Brain microvascular endothelial cell (primary cell): ENCODE measurements at regions not wholly inside any gene's neighbourhood (a gene's known extent, or its start where the extent isn't known, plus 50 kb on each side); places are given as distances from the start of the nearest gene placed in this dataset.

Experiments used
- DNase-seq: peaks from one replicate; pipeline ENCODE4 v3.0.0-alpha.2; 2020
- H3K27ac ChIP-seq: fragments of 250-450 bp; sonication (Bioruptor Pico); 2 replicates; pipeline ENCODE4 v1.5.1; 2020; ENCODE audit warnings: mild to moderate bottlenecking, moderate library complexity
- H3K27me3 ChIP-seq: fragments of 250-450 bp; sonication (Bioruptor Pico); replicated peaks from 2 replicates; pipeline ENCODE4 v1.5.1; 2020; ENCODE audit warnings: mild to moderate bottlenecking
- H3K36me3 ChIP-seq: fragments of 250-450 bp; sonication (Bioruptor Pico); replicated peaks from 2 replicates; pipeline ENCODE4 v1.5.1; 2020; ENCODE audit warnings: mild to moderate bottlenecking
- H3K4me3 ChIP-seq: 2 replicates; pipeline ENCODE4 v1.5.1; 2011; ENCODE audit warnings: low read depth, mild to moderate bottlenecking, control low read depth, low read length, moderate library complexity
- in situ Hi-C: cut with HindIII; loops from 2 replicates; pipeline ENCODE4 v1.10.0; 2017; ENCODE audit warnings: low sequenced_read_pairs, low pct_ligation_motif_present
- TF ChIP-seq, protein P1 (sequence below): IDR thresholded peaks from 2 replicates; pipeline ENCODE4 v1.5.1; 2011; ENCODE audit warnings: low read depth, mild to moderate bottlenecking, moderate library complexity, low read length, control low read depth, inconsistent platforms; ENCODE audit errors: missing control alignments

DNA sequence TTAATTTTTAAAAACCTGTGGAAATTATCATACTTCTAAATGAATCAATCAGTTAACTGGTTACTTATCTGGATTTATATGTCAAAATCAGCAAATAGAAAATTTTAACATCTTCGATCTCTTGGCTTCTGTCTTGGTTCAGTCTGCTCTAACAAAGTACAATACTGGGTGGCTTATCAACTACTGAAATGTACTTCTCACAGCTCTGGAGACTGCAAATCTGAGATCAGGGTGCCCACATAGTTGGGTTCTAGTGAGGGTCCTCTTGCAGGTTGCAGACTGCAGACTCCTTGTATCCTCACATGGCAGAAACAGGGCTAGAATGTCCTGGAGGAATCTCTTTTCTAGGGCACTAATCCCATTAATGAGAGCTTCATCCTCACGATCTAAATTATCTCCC is 1851.6 kb upstream of the TENM3 start:
- TF ChIP-seq, protein P1, sequence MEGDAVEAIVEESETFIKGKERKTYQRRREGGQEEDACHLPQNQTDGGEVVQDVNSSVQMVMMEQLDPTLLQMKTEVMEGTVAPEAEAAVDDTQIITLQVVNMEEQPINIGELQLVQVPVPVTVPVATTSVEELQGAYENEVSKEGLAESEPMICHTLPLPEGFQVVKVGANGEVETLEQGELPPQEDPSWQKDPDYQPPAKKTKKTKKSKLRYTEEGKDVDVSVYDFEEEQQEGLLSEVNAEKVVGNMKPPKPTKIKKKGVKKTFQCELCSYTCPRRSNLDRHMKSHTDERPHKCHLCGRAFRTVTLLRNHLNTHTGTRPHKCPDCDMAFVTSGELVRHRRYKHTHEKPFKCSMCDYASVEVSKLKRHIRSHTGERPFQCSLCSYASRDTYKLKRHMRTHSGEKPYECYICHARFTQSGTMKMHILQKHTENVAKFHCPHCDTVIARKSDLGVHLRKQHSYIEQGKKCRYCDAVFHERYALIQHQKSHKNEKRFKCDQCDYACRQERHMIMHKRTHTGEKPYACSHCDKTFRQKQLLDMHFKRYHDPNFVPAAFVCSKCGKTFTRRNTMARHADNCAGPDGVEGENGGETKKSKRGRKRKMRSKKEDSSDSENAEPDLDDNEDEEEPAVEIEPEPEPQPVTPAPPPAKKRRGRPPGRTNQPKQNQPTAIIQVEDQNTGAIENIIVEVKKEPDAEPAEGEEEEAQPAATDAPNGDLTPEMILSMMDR = no peak
- H3K4me3 ChIP-seq = no peak overlapping the region
- DNase-seq = no peak
- H3K27ac ChIP-seq = no peak overlapping the region
- no peaks in the 10 kb centered on the region for H3K36me3 ChIP-seq
- in situ Hi-C loops = no loop called here
- H3K27me3 ChIP-seq = no peaks in the 10 kb centered on the region

DNA sequence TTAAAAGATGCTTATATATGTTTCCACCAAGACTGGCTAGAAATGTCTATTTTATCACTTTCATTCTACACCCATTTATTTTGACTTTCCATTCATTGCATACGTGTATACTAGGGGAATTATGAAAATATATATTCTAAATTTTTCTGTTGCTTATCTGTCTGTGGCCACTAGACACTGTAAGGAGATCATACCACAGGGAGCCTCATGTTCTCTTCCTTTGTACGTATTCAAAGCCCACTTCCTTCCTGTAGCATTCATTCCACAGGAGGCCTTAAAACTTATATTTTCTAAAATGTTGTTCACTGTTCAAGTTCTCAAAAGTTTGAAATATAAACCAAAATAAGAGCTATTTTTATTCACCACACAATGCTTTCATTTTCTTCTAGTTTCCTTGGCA is 1848.9 kb upstream of the TENM3 start:
- Histone ChIP-seq H3K36me3 (no peaks in the 10 kb centered on the region), H3K27me3 (no peaks in the 10 kb centered on the region), H3K27ac (no peak overlapping the region), H3K4me3 (no peak overlapping the region)
- TF ChIP-seq, protein P1 = no peak
- DNase-seq = no peak
- in situ Hi-C loops = no loop called here

DNA sequence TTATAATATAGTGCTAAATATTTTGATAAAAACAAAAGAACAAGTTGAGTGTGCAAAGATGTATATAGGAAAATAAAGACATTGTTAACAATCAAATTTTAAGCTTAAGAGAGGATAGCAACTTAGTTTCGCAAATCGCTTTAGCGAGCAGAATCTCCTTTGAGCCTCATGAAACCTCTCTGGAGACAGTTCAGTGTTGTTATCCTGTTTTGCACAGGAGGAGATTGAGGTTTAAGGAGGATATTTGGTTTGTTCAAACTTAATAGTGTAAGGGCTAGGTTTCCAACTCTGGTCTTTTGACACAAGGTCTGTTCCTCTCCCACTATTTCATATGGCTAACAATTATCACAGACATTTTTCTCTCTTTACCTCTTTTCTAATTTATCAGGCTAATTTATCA is 1848.5 kb upstream of the TENM3 start:
- in situ Hi-C loops = no loop called here
- DNase-seq = no peak

DNA sequence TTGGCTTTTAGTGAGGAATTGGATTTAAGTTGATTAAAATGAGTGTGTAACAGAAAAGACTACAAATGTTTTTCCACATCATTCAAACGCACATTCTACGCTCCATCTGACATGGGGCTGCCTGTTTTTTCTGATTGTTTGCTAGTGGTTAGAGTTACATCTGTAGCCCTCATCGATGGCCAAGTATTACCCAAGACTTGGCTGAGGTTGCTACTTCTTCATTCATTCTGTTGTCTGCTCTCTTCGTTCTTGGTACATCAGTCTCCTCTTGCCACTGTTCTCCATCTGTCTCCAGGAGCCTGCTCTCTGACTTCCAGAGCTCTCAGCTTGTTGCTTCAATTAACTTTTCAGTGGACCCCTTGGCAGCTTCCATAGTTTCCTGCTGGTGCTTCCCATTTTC is 1844.6 kb upstream of the TENM3 start:
- H3K27ac ChIP-seq = no peak overlapping the region
- in situ Hi-C loops = no loop called here
- no peaks in the 10 kb centered on the region for H3K36me3 ChIP-seq
- no peaks in the 10 kb centered on the region for H3K27me3 ChIP-seq
- TF ChIP-seq, protein P1 = no peak
- H3K4me3 ChIP-seq = no peak overlapping the region
- no peak for DNase-seq

More for the DNA sequence above, 1848.5 kb upstream of the TENM3 start:
- Histone ChIP-seq H3K27ac (no peak overlapping the region), H3K27me3 (no peaks in the 10 kb centered on the region), H3K4me3 (no peak overlapping the region), H3K36me3 (no peaks in the 10 kb centered on the region)
- TF ChIP-seq, protein P1 = no peak

DNA sequence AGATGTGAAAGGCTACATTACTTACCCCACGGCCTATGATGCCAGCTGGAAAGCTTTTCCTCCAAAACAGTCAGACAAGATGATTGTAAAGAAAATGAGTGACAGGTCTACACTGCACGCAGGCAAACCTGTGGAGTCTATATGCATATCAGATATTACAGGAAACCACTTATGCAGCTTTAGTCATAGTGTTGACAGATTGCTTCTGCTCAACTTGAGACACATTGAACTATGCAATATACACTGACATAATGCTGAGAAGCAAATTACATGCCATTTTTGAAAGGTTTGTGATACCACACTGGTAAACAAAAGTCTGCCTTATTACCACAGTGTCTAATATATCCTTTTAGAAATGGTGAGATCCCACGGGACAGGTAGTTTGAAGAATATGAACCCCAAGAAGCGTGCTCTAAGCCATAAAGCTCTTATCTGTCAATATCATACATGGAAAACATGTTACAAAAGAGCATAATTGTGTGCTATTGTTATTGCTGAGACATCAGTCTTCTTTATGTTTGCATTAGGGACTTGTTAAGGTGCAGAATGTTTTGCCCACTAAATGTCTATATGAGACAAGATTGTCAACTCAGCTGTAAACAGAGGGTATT is 1835.8 kb upstream of the TENM3 start:
- TF ChIP-seq, protein P1 = no peak
- in situ Hi-C loops = no loop called here
- Histone ChIP-seq H3K36me3 (no peaks in the 10 kb centered on the region), H3K4me3 (no peak overlapping the region), H3K27me3 (no peaks in the 10 kb centered on the region), H3K27ac (no peak overlapping the region)
- DNase-seq = no peak
